Calu3 (cell line): ENCODE measurements at regions not wholly inside any gene's neighbourhood (a gene's known extent, or its start where the extent isn't known, plus 50 kb on each side); places are given as distances from the start of the nearest gene placed in this dataset.

Experiments used
- BruUV-seq: library from RNA; stranded (reverse); fragments of 400-500 nt; replicated peaks from 2 replicates; lab custom pipeline; 2021; lab: Mats Ljungman, UMichigan
- CTCF ChIA-PET: fragments of 300-600 bp; sonication (Branson Sonifier 250); formaldehyde crosslinking; loops from one replicate; lab custom pipeline; 2022; ENCODE audit warnings: antibody characterized with exemption; lab: Charles Lee
- DNase-seq: peaks from one replicate; pipeline ENCODE4 v3.0.0; 2022
- H3K27ac Mint-ChIP-seq: one replicate; pipeline ENCODE4 v1.8.0; 2022; ENCODE audit warnings: mixed read lengths; ENCODE audit not compliant: unreplicated experiment
- H3K27me3 Mint-ChIP-seq: one replicate; pipeline ENCODE4 v1.8.0; 2022; ENCODE audit warnings: mixed read lengths; ENCODE audit not compliant: unreplicated experiment
- H3K36me3 Mint-ChIP-seq: one replicate; pipeline ENCODE4 v1.8.0; 2022; ENCODE audit warnings: mild to moderate bottlenecking, moderate library complexity, mixed read lengths; ENCODE audit not compliant: insufficient read depth, unreplicated experiment
- H3K4me1 Mint-ChIP-seq: one replicate; pipeline ENCODE4 v1.8.0; 2022; ENCODE audit warnings: mild to moderate bottlenecking, low read depth, mixed read lengths; ENCODE audit not compliant: unreplicated experiment
- H3K4me3 Mint-ChIP-seq: one replicate; pipeline ENCODE4 v1.8.0; 2022; ENCODE audit warnings: mild to moderate bottlenecking, low read depth, moderate library complexity, mixed read lengths; ENCODE audit not compliant: unreplicated experiment
- H3K9me3 Mint-ChIP-seq: one replicate; pipeline ENCODE4 v1.8.0; 2022; ENCODE audit warnings: low read depth, mixed read lengths; ENCODE audit not compliant: unreplicated experiment
- CTCF ChIP-seq: fragments of 200-600 bp; IDR thresholded peaks from one replicate; pipeline ENCODE4 v1.8.0; 2022; ENCODE audit warnings: antibody characterized with exemption; ENCODE audit not compliant: unreplicated experiment
- intact Hi-C: fragments of 100-400 bp; cut with micrococcal nuclease; formaldehyde crosslinking; loops from one replicate; pipeline ENCODE4 v1.10.0; 2022; ENCODE audit not compliant: unreplicated experiment

- H3K4me3 Mint-ChIP-seq, result no peak overlapping the region
- no peaks in the 10 kb centered on the region for H3K36me3 Mint-ChIP-seq
- DNase-seq, result no peak
- intact Hi-C loops, result no loop called here
- TF ChIP-seq CTCF, result no peak
- CTCF ChIA-PET, result no interaction called here
- H3K4me1 Mint-ChIP-seq, result no peaks in the 10 kb centered on the region
- no peaks in the 10 kb centered on the region for H3K27me3 Mint-ChIP-seq
- peaks cover 7% of the 10 kb centered on the region for H3K9me3 Mint-ChIP-seq
- no peak overlapping the region for H3K27ac Mint-ChIP-seq
- no TSS peak for BruUV-seq
Measured at GRCh38 chr3:154893813-154894212, 186.3 kb upstream of the MME start.

GRCh38 chr3:154889227-154889634, 190.9 kb upstream of the MME start:
- peaks cover 13% of the 10 kb centered on the region for H3K9me3 Mint-ChIP-seq
- no peaks in the 10 kb centered on the region for H3K36me3 Mint-ChIP-seq
- H3K4me3 Mint-ChIP-seq, result no peak overlapping the region
- intact Hi-C loops, result no loop called here
- BruUV-seq, result no TSS peak
- no peak for DNase-seq
- CTCF ChIA-PET, result no interaction called here
- H3K27me3 Mint-ChIP-seq, result no peaks in the 10 kb centered on the region
- no peak overlapping the region for H3K27ac Mint-ChIP-seq
- no peak for TF ChIP-seq CTCF
- H3K4me1 Mint-ChIP-seq, result no peaks in the 10 kb centered on the region

- no peak for TF ChIP-seq CTCF
- H3K27me3 Mint-ChIP-seq, result no peaks in the 10 kb centered on the region
- H3K27ac Mint-ChIP-seq, result no peak overlapping the region
- intact Hi-C loops, result no loop called here
- BruUV-seq, result no TSS peak
- H3K36me3 Mint-ChIP-seq, result no peaks in the 10 kb centered on the region
- DNase-seq, result no peak
- no peak overlapping the region for H3K4me3 Mint-ChIP-seq
- H3K9me3 Mint-ChIP-seq, result peaks cover 10% of the 10 kb centered on the region
- H3K4me1 Mint-ChIP-seq, result no peaks in the 10 kb centered on the region
- CTCF ChIA-PET, result no interaction called here
Measured at GRCh38 chr3:154887869-154888268, 192.2 kb upstream of the MME start.

- no peaks in the 10 kb centered on the region for H3K4me1 Mint-ChIP-seq
- no peaks in the 10 kb centered on the region for H3K36me3 Mint-ChIP-seq
- DNase-seq, result no peak
- intact Hi-C loops, result no loop called here
- TF ChIP-seq CTCF, result no peak
- no peaks in the 10 kb centered on the region for H3K27me3 Mint-ChIP-seq
- no TSS peak for BruUV-seq
- no peak overlapping the region for H3K4me3 Mint-ChIP-seq
- H3K9me3 Mint-ChIP-seq, result peaks cover 10% of the 10 kb centered on the region
- CTCF ChIA-PET, result interaction anchor here (0.9 kb wide), 1 partner anchor 17 kb away, joined by 3 read pairs; no protein-coding TSS in a partner anchor
- no peak overlapping the region for H3K27ac Mint-ChIP-seq
Measured at GRCh38 chr3:154886437-154886836, 193.7 kb upstream of the MME start.

- no peaks in the 10 kb centered on the region for H3K27me3 Mint-ChIP-seq
- H3K9me3 Mint-ChIP-seq, result peaks cover 10% of the 10 kb centered on the region
- no peak overlapping the region for H3K4me3 Mint-ChIP-seq
- H3K4me1 Mint-ChIP-seq, result no peaks in the 10 kb centered on the region
- TF ChIP-seq CTCF, result no peak
- intact Hi-C loops, result no loop called here
- no TSS peak for BruUV-seq
- no peak for DNase-seq
- no peaks in the 10 kb centered on the region for H3K36me3 Mint-ChIP-seq
- CTCF ChIA-PET, result no interaction called here
- no peak overlapping the region for H3K27ac Mint-ChIP-seq
Measured at GRCh38 chr3:154885418-154885817, 194.7 kb upstream of the MME start.
